ENCODE measurements at regions not wholly inside any gene's neighbourhood (a gene's known extent, or its start where the extent isn't known, plus 50 kb on each side); places are given as distances from the start of the nearest gene placed in this dataset.
"Not testable (repeated sequence)": the region's sequence is repeated elsewhere in the genome, so short reads cannot be mapped to it uniquely, and the experiment has no call there.

- DNase-seq = no peak
These were observed 544.3 kb upstream of the CDH5 start for GRCh38 chr16:65822148-65822547.

GRCh38 chr16:65819136-65819898 is 547.2 kb upstream of the CDH5 start:
- no peak for DNase-seq

- DNase-seq = no peak
These were observed 548.7 kb upstream of the CDH5 start for GRCh38 chr16:65817799-65818198.

- DNase-seq = no peak
These were observed 549.4 kb upstream of the CDH5 start for GRCh38 chr16:65817066-65817465.

- DNase-seq = no peak
These were observed 549.9 kb upstream of the CDH5 start for GRCh38 chr16:65816556-65816955.

GRCh38 chr16:65815707-65816106 is 550.8 kb upstream of the CDH5 start:
- DNase-seq = no peak

- not testable (repeated sequence) for DNase-seq
These were observed 552.6 kb upstream of the CDH5 start for GRCh38 chr16:65813879-65814278.

GRCh38 chr16:65809627-65810026 is 556.9 kb upstream of the CDH5 start:
- no peak for DNase-seq

GRCh38 chr16:65808790-65809189 is 557.7 kb upstream of the CDH5 start:
- no peak for DNase-seq

- no peak for DNase-seq
These were observed 558.6 kb upstream of the CDH5 start for GRCh38 chr16:65807858-65808257.

GRCh38 chr16:65805704-65806103 is 560.8 kb upstream of the CDH5 start:
- not testable (repeated sequence) for DNase-seq

- DNase-seq = no peak
These were observed 570.0 kb upstream of the CDH5 start for GRCh38 chr16:65796481-65796880.

- DNase-seq = no peak
These were observed 571.5 kb upstream of the CDH5 start for GRCh38 chr16:65794973-65795372.

- DNase-seq = no peak
These were observed 572.7 kb upstream of the CDH5 start for GRCh38 chr16:65793781-65794180.

GRCh38 chr16:65790768-65791167 is 575.7 kb upstream of the CDH5 start:
- no peak for DNase-seq

GRCh38 chr16:65789161-65789945 is 577.1 kb upstream of the CDH5 start:
- no peak for DNase-seq

GRCh38 chr16:65788434-65789140 is 577.9 kb upstream of the CDH5 start:
- no peak for DNase-seq

GRCh38 chr16:65787921-65788320 is 578.6 kb upstream of the CDH5 start:
- DNase-seq = no peak

GRCh38 chr16:65786916-65787315 is 579.6 kb upstream of the CDH5 start:
- DNase-seq = no peak

- DNase-seq = no peak
These were observed 582.6 kb upstream of the CDH5 start for GRCh38 chr16:65783709-65784474.

GRCh38 chr16:65782611-65783600 is 583.6 kb upstream of the CDH5 start:
- no peak for DNase-seq

- no peak for DNase-seq
These were observed 584.6 kb upstream of the CDH5 start for GRCh38 chr16:65781855-65782254.
